HEK293 (cell line): ENCODE measurements at regions not wholly inside any gene's neighbourhood (a gene's known extent, or its start where the extent isn't known, plus 50 kb on each side); places are given as distances from the start of the nearest gene placed in this dataset.

Experiments
- CTCF ChIA-PET: fragments of 350-600 bp; formaldehyde crosslinking; extraction: SDS; loops from one replicate; lab custom pipeline; 2021; ENCODE audit warnings: antibody characterized with exemption; lab: Yijun Ruan, JAX
- POLR2A ChIA-PET: fragments of 300-600 bp; formaldehyde crosslinking; extraction: SDS; loops from one replicate; lab custom pipeline; 2020; ENCODE audit warnings: antibody characterized with exemption, inconsistent platforms; lab: Yijun Ruan, JAX
- H3K27ac ChIP-seq: fragments of 200-500 bp; sonication (Bioruptor generic); 2 replicates; pipeline ENCODE4 v1.5.1; 2014; ENCODE audit warnings: low read depth, low read length, control low read depth, inconsistent platforms; ENCODE audit errors: extremely low read depth
- H3K36me3 ChIP-seq, 2 experiments: fragments of 200-500 bp in 1 of 2; sonication (Bioruptor generic) in 1 of 2; 1 replicate in 1 of 2; 2 replicates in 1 of 2; pipeline ENCODE4 v1.5.1; 2014 to 2017; ENCODE audit warnings: inconsistent platforms in 2 of 2, low read length in 2 of 2; ENCODE audit not compliant: control insufficient read depth in 2 of 2, insufficient read depth in 1 of 2
- H3K4me1 ChIP-seq: fragments of 200-500 bp; sonication (Bioruptor generic); 2 replicates; pipeline ENCODE4 v1.5.1; 2014; ENCODE audit warnings: mild to moderate bottlenecking, low read length, inconsistent platforms; ENCODE audit not compliant: control insufficient read depth, insufficient read depth
- H3K4me3 ChIP-seq: 2 replicates; pipeline ENCODE4 v1.5.1; 2011; ENCODE audit warnings: low read depth, mild to moderate bottlenecking, control low read depth, low read length, moderate library complexity
- H3K9me3 ChIP-seq: fragments of 200-500 bp; sonication (Bioruptor generic); 2 replicates; pipeline ENCODE4 v1.5.1; 2014; ENCODE audit warnings: low read depth, low read length, inconsistent platforms; ENCODE audit not compliant: control insufficient read depth, insufficient read depth
- AEBP2 ChIP-seq: fragments of 450-650 bp; formaldehyde crosslinking; IDR thresholded peaks from 2 replicates; pipeline ENCODE4 v1.5.1; 2016; ENCODE audit warnings: missing biosample characterization, missing genetic modification characterization, borderline replicate concordance
- HIC1 ChIP-seq: fragments of 450-650 bp; formaldehyde crosslinking; IDR thresholded peaks from 2 replicates; pipeline ENCODE4 v1.5.1; 2016; ENCODE audit warnings: missing biosample characterization, missing genetic modification characterization
- MEIS1 ChIP-seq: sonication (generic); formaldehyde crosslinking; IDR thresholded peaks from 2 replicates; pipeline ENCODE4 v1.8.1; 2022; ENCODE audit warnings: missing genetic modification reagents, mild to moderate bottlenecking, borderline replicate concordance
- PATZ1 ChIP-seq: fragments of 450-650 bp; formaldehyde crosslinking; IDR thresholded peaks from 2 replicates; pipeline ENCODE4 v1.5.1; 2016; ENCODE audit warnings: missing biosample characterization, missing genetic modification characterization
- SCRT1 ChIP-seq: fragments of 450-650 bp; formaldehyde crosslinking; IDR thresholded peaks from 2 replicates; pipeline ENCODE4 v1.5.1; 2016; ENCODE audit warnings: missing biosample characterization, missing genetic modification characterization, borderline replicate concordance
- ZFHX2 ChIP-seq: fragments of 450-650 bp; formaldehyde crosslinking; conservative IDR thresholded peaks from 2 replicates; pipeline ENCODE4 v1.5.1; 2016; ENCODE audit warnings: missing biosample characterization, missing genetic modification characterization
- ZNF398 ChIP-seq: fragments of 450-650 bp; formaldehyde crosslinking; IDR thresholded peaks from 2 replicates; pipeline ENCODE4 v1.5.1; 2017; ENCODE audit warnings: missing biosample characterization, missing genetic modification characterization
- ZNF404 ChIP-seq: fragments of 450-650 bp; formaldehyde crosslinking; IDR thresholded peaks from 2 replicates; pipeline ENCODE4 v1.5.1; 2017; ENCODE audit warnings: missing biosample characterization, missing genetic modification characterization
- ZNF501 ChIP-seq: fragments of 450-650 bp; formaldehyde crosslinking; IDR thresholded peaks from 2 replicates; pipeline ENCODE4 v1.5.1; 2016; ENCODE audit warnings: missing biosample characterization, missing genetic modification characterization
- ZNF639 ChIP-seq: fragments of 450-650 bp; formaldehyde crosslinking; IDR thresholded peaks from 2 replicates; pipeline ENCODE4 v1.5.1; 2016; ENCODE audit warnings: missing biosample characterization, missing genetic modification characterization
- ZNF645 ChIP-seq: fragments of 450-650 bp; formaldehyde crosslinking; IDR thresholded peaks from 2 replicates; pipeline ENCODE4; 2016; ENCODE audit warnings: missing biosample characterization, missing genetic modification characterization
- ZNF692 ChIP-seq: fragments of 450-650 bp; formaldehyde crosslinking; IDR thresholded peaks from 2 replicates; pipeline ENCODE4 v1.5.1; 2016; ENCODE audit warnings: missing biosample characterization, missing genetic modification characterization
- ZNF76 ChIP-seq: fragments of 450-650 bp; formaldehyde crosslinking; IDR thresholded peaks from 2 replicates; pipeline ENCODE4; 2016; ENCODE audit warnings: low read depth, missing biosample characterization, missing genetic modification characterization, borderline replicate concordance
- ZNF830 ChIP-seq: fragments of 450-650 bp; IDR thresholded peaks from 2 replicates; pipeline ENCODE4 v1.5.0; 2018; ENCODE audit warnings: missing biosample characterization, missing genetic modification characterization, low read depth, mild to moderate bottlenecking, moderate library complexity

- no peak for TF ChIP-seq ZNF830 (tag by site-specific recombination)
- H3K4me3 ChIP-seq: no peak overlapping the region
- no peaks in the 10 kb centered on the region for H3K9me3 ChIP-seq
- no peak overlapping the region for H3K27ac ChIP-seq
- POLR2A ChIA-PET: no interaction called here
- no peaks in the 10 kb centered on the region for H3K36me3 ChIP-seq
- CTCF ChIA-PET: interaction anchor here (0.7 to 1.5 kb wide), 2 partner anchors 59 to 159 kb away, joined by 4 read pairs; no protein-coding TSS in a partner anchor
- H3K4me1 ChIP-seq: no peaks in the 10 kb centered on the region
Measured at GRCh38 chr7:25625306-25625992, 397.2 kb upstream of the NPVF start.

- Histone ChIP-seq H3K36me3 (no peaks in the 10 kb centered on the region), H3K4me3 (no peak overlapping the region), H3K4me1 (no peaks in the 10 kb centered on the region), H3K27ac (no peak overlapping the region), H3K9me3 (no peaks in the 10 kb centered on the region)
- TF ChIP-seq ZNF76 (tag by site-specific recombination) (no peak), ZNF645 (tag by site-specific recombination) (no peak), MEIS1 (CRISPR knock-in tag) (no peak), ZNF404 (no peak), HIC1 (tag by site-specific recombination) (no peak), AEBP2 (tag by site-specific recombination) (no peak), ZNF398 (tag by site-specific recombination) (no peak), ZNF639 (tag by site-specific recombination) (no peak)
- CTCF ChIA-PET: interaction anchor here (1.5 kb wide), 1 partner anchor 60 kb away, joined by 4 read pairs; no protein-coding TSS in a partner anchor
- POLR2A ChIA-PET: no interaction called here
Measured at GRCh38 chr7:25626451-25627131, 398.3 kb upstream of the NPVF start.

GRCh38 chr7:25628446-25628845 lies 400.2 kb upstream of the NPVF start:
- POLR2A ChIA-PET: no interaction called here
- Histone ChIP-seq H3K27ac (no peak overlapping the region), H3K4me3 (no peak overlapping the region), H3K9me3 (no peaks in the 10 kb centered on the region), H3K36me3 (no peaks in the 10 kb centered on the region), H3K4me1 (no peaks in the 10 kb centered on the region)
- CTCF ChIA-PET: no interaction called here
- no peak for TF ChIP-seq ZNF501
- no peak for TF ChIP-seq ZNF692 (tag by site-specific recombination)
- TF ChIP-seq ZFHX2: no peak
- TF ChIP-seq AEBP2 (tag by site-specific recombination): no peak
- no peak for TF ChIP-seq PATZ1 (tag by site-specific recombination)
- TF ChIP-seq SCRT1 (tag by site-specific recombination): no peak
